HCT116 (cell line): ENCODE measurements at regions not wholly inside any gene's neighbourhood (a gene's known extent, or its start where the extent isn't known, plus 50 kb on each side); places are given as distances from the start of the nearest gene placed in this dataset.

Experiments used
- ATAC-seq: fragments of 200-7000 bp; cut with Tn5 transposase; 2 replicates; pipeline ENCODE4 v1.9.1; 2020; ENCODE audit warnings: mild to moderate bottlenecking, moderate library complexity
- BruUV-seq: library from RNA; stranded (reverse); fragments of 400-500 nt; replicated peaks from 2 replicates; lab custom pipeline; 2021; lab: Mats Ljungman, UMichigan
- CTCF ChIA-PET: fragments of 300-600 bp; sonication (Branson Sonifier 250); formaldehyde crosslinking; loops from one replicate; lab custom pipeline; 2021; ENCODE audit warnings: antibody characterized with exemption; lab: Charles Lee
- POLR2A ChIA-PET: fragments of 300-600, 350-600 bp; sonication (Branson Sonifier 250); formaldehyde crosslinking; loops from one replicate; lab custom pipeline; 2021; ENCODE audit warnings: antibody characterized with exemption; lab: Charles Lee
- RAD21 ChIA-PET, 2 experiments: fragments of 300-600 bp; sonication (Branson Sonifier 250); formaldehyde crosslinking; loops; one replicate each; lab custom pipeline; 2023; ENCODE audit warnings: low total read pairs in 2 of 2; ENCODE audit not compliant: uncharacterized antibody in 2 of 2, unreplicated experiment in 2 of 2, low non-redundant PET in 1 of 2; lab: Charles Lee
- DNase-seq: peaks from one replicate; pipeline ENCODE4 v3.0.0-alpha.2; 2010; ENCODE audit warnings: low read depth, low spot score
- H2AFZ ChIP-seq: fragments of 200-600 bp; shearing (Covaris generic), sonication (generic); 2 replicates; pipeline ENCODE4 v1.6.1; 2017; ENCODE audit warnings: low read depth, mixed run types, mixed read lengths, antibody characterized with exemption, low read length; ENCODE audit not compliant: poor library complexity, severe bottlenecking
- H3K27ac ChIP-seq: 2 replicates; pipeline ENCODE4 v1.5.1; 2012; ENCODE audit warnings: low read depth, low read length
- H3K27me3 ChIP-seq: fragments of 200-600 bp; sonication (generic); 2 replicates; pipeline ENCODE4 v1.6.1; 2016; ENCODE audit warnings: mixed run types, low read length, mixed read lengths; ENCODE audit not compliant: insufficient read depth
- H3K36me3 ChIP-seq, 2 experiments: fragments of 200-500 bp in 1 of 2; fragments of 200-600 bp in 1 of 2; sonication (Bioruptor generic) in 1 of 2; sonication (generic) in 1 of 2; 2 replicates each; pipeline versions ENCODE4 v1.5.1 to v1.6.1; 2014 to 2016; ENCODE audit warnings: low read length in 2 of 2, inconsistent platforms in 1 of 2, mixed read lengths in 1 of 2, mixed run types in 1 of 2; ENCODE audit not compliant: insufficient read depth in 2 of 2, control insufficient read depth in 1 of 2
- H3K4me1 ChIP-seq, 2 experiments: fragments of 200-600 bp in 1 of 2; sonication (generic) in 1 of 2; 2 replicates each; pipeline versions ENCODE4 v1.5.1 to v1.6.1; 2012 to 2017; ENCODE audit warnings: low read length in 2 of 2, inconsistent platforms in 1 of 2, mild to moderate bottlenecking in 1 of 2, mixed read lengths in 1 of 2, mixed run types in 1 of 2, moderate library complexity in 1 of 2; ENCODE audit not compliant: insufficient read depth in 2 of 2, control insufficient read depth in 1 of 2
- H3K4me2 ChIP-seq: fragments of 200-600 bp; sonication (generic); 2 replicates; pipeline ENCODE4 v1.6.1; 2017; ENCODE audit warnings: mixed run types, low read length, mixed read lengths
- H3K4me3 ChIP-seq, 2 experiments: fragments of 200-600 bp in 1 of 2; sonication (generic) in 1 of 2; replicated peaks in 1 of 2; 2 replicates each; pipeline ENCODE4 v1.5.1; 2011 to 2016; ENCODE audit warnings: low read length in 2 of 2, control low read depth in 1 of 2, low read depth in 1 of 2, mild to moderate bottlenecking in 1 of 2, mixed read lengths in 1 of 2, mixed run types in 1 of 2
- H3K79me2 ChIP-seq: fragments of 200-600 bp; sonication (generic); 2 replicates; pipeline ENCODE4 v1.6.1; 2017; ENCODE audit warnings: mild to moderate bottlenecking, mixed run types, low read length, moderate library complexity, mixed read lengths; ENCODE audit not compliant: insufficient read depth
- H3K9ac ChIP-seq: fragments of 200-600 bp; sonication (generic); 2 replicates; pipeline ENCODE4 v1.6.1; 2016; ENCODE audit warnings: low read length, mixed read lengths
- H3K9me2 ChIP-seq: fragments of 200-600 bp; sonication (generic), shearing (Covaris generic); 2 replicates; pipeline ENCODE4 v1.6.1; 2017; ENCODE audit warnings: mixed run types, mild to moderate bottlenecking, moderate library complexity; ENCODE audit not compliant: insufficient read depth
- H3K9me3 ChIP-seq, 2 experiments: fragments of 200-500 bp in 1 of 2; fragments of 200-600 bp in 1 of 2; sonication (Bioruptor generic) in 1 of 2; sonication (generic) in 1 of 2; 2 replicates each; pipeline ENCODE4 v1.6.1; 2014 to 2017; ENCODE audit warnings: low read length in 2 of 2, mixed read lengths in 2 of 2, inconsistent platforms in 1 of 2, low read depth in 1 of 2, mild to moderate bottlenecking in 1 of 2, mixed run types in 1 of 2, moderate library complexity in 1 of 2; ENCODE audit not compliant: control insufficient read depth in 1 of 2, insufficient read depth in 1 of 2
- H4K20me1 ChIP-seq: fragments of 200-600 bp; sonication (generic), shearing (Covaris generic); 2 replicates; pipeline ENCODE4 v1.6.1; 2017; ENCODE audit warnings: mixed run types, mild to moderate bottlenecking, moderate library complexity; ENCODE audit not compliant: insufficient read depth
- ATF3 ChIP-seq: IDR thresholded peaks from 2 replicates; pipeline ENCODE4 v1.6.1; 2012
- EGR1 ChIP-seq: IDR thresholded peaks from 2 replicates; pipeline ENCODE4 v1.6.1; 2012; ENCODE audit warnings: low read depth
- EZH2 ChIP-seq: fragments of 200-600 bp; sonication (generic); IDR thresholded peaks from 2 replicates; pipeline ENCODE4 v1.6.1; 2017; ENCODE audit warnings: antibody characterized with exemption, mixed run types
- EZH2phosphoT487 ChIP-seq: fragments of 200-600 bp; IDR thresholded peaks from 2 replicates; pipeline ENCODE4 v1.6.1; 2018; ENCODE audit warnings: antibody characterized with exemption, borderline replicate concordance
- FOSL1 ChIP-seq: IDR thresholded peaks from 2 replicates; pipeline ENCODE4 v1.6.1; 2012; ENCODE audit warnings: low read depth
- MAX ChIP-seq: IDR thresholded peaks from 2 replicates; pipeline ENCODE4 v1.6.1; 2012
- POLR2A ChIP-seq: IDR thresholded peaks from 2 replicates; pipeline ENCODE4 v1.7.0; 2011; ENCODE audit warnings: borderline replicate concordance; ENCODE audit not compliant: insufficient read depth, insufficient read length; ENCODE audit errors: extremely low read depth
- SIN3A ChIP-seq: IDR thresholded peaks from 2 replicates; pipeline ENCODE4 v1.6.1; 2012; ENCODE audit warnings: low read depth
- TCF7L2 ChIP-seq: IDR thresholded peaks from 2 replicates; pipeline ENCODE4 v1.7.0; 2011; ENCODE audit warnings: borderline replicate concordance, inconsistent platforms; ENCODE audit not compliant: insufficient read depth, insufficient read length; ENCODE audit errors: extremely low read depth
- YY1 ChIP-seq: IDR thresholded peaks from 2 replicates; pipeline ENCODE4 v1.6.1; 2011; ENCODE audit warnings: low read length, low read depth, moderate library complexity, mild to moderate bottlenecking; ENCODE audit not compliant: insufficient replicate concordance; ENCODE audit errors: extremely low read depth
- ZBTB33 ChIP-seq: IDR thresholded peaks from 2 replicates; pipeline ENCODE4 v1.6.1; 2011; ENCODE audit warnings: mild to moderate bottlenecking, low read length, moderate library complexity; ENCODE audit not compliant: insufficient replicate concordance; ENCODE audit errors: extremely low read depth
- ZNF274 ChIP-seq: fragments of 200-500 bp; sonication (Bioruptor generic); IDR thresholded peaks from 2 replicates; pipeline ENCODE4 v1.6.1; 2014; ENCODE audit warnings: mild to moderate bottlenecking, low read depth, low read length, inconsistent platforms
- intact Hi-C: fragments of 100-400 bp; cut with micrococcal nuclease; formaldehyde crosslinking; loops from 2 replicates; pipeline ENCODE4 v1.10.0; 2022

DNA sequence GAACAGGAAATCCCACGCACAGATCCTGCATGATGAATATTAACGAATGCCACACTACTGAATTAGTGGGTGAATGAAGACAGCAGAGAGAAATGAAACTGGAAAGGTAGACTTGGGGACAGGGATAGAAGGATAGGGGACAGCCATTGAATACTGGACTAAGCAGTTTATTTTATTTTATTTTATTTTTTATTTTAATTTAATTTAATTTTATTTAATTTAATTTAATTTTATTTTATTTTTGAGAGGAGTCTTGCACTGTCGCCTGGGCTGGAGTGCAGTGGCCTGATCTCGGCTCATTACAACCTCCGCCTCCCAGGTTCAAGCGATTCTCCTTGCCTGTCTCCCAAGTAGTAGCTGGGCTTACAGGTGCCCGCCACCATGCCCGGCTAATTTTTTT lies 385.2 kb downstream of the GPAT3 start:
- no peak for TF ChIP-seq EGR1
- no peak for TF ChIP-seq FOSL1
- TF ChIP-seq MAX, result no peak
- TF ChIP-seq SIN3A, result no peak
- no peak for TF ChIP-seq POLR2A
- TF ChIP-seq ZNF274, result no peak
- TF ChIP-seq EZH2, result no peak
- no peak for TF ChIP-seq YY1
- no peak for TF ChIP-seq ATF3
- TF ChIP-seq ZBTB33, result no peak
- TF ChIP-seq EZH2phosphoT487, result no peak
- no peak for TF ChIP-seq TCF7L2
- no peaks in the 10 kb centered on the region for H3K79me2 ChIP-seq
- BruUV-seq, result no TSS peak
- no peaks in the 10 kb centered on the region for H3K27me3 ChIP-seq
- H4K20me1 ChIP-seq, result no peaks in the 10 kb centered on the region
- DNase-seq, result no peak
- intact Hi-C loops, result no loop called here
- H3K4me1 ChIP-seq, result no peaks in the 10 kb centered on the region
- no peak overlapping the region for H3K4me3 ChIP-seq
- H3K36me3 ChIP-seq, result no peaks in the 10 kb centered on the region
- H2AFZ ChIP-seq, result no peak overlapping the region
- H3K4me2 ChIP-seq, result no peak overlapping the region
- no peak for ATAC-seq
- H3K9me2 ChIP-seq, result no peaks in the 10 kb centered on the region
- CTCF ChIA-PET, result no interaction called here
- no peak overlapping the region for H3K27ac ChIP-seq
- H3K9me3 ChIP-seq, result no peaks in the 10 kb centered on the region
- POLR2A ChIA-PET, result no interaction called here
- H3K9ac ChIP-seq, result no peak overlapping the region
- RAD21 ChIA-PET, result no interaction called here
